ENCODE measurements at regions not wholly inside any gene's neighbourhood (a gene's known extent, or its start where the extent isn't known, plus 50 kb on each side); places are given as distances from the start of the nearest gene placed in this dataset.
A peak's percentile ranks its signal among the peaks of the same experiment; 100 is the strongest.

DNA sequence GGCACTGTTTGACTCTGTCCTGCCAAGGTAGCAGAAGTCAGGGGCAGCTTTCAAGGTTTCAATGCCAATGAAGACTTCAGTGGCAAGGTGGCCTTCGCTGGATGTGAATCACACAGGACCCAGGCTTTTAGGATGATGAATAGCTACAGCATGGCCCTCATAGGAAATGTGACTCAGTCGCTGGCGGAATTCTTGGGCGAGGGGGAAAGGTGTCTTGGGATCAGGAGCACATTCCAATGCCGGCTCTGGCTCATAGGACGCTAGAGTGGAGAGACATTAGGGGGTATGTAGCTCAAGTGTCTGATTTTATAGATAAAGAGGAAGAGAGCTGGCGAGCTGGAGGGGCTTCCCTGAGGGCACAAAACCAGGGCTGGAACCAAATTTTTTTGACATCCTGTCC, 68.6 kb downstream of the SMIM21 start:
- no peak for DNase-seq

DNA sequence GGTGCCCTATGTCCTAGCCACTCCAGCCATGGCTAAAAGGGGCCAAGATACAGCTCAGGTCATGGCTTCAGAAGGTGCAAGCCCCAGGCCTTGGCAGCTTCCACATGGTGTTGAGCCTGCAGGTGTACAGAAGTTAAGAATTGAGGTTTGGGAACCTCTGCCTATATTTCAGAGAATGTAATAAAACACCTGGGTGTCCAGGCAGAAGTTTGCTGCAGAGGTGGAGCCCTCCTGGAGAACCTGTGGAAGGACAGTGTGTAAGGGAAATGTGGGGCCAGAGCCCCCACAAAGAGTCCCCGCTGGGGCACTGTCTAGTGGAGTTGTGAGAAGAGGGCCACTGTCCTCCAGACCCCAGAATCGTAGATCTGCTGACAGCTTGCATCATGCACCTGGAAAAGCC, 74.1 kb downstream of the SMIM21 start:
- DNase-seq = no peak

DNA sequence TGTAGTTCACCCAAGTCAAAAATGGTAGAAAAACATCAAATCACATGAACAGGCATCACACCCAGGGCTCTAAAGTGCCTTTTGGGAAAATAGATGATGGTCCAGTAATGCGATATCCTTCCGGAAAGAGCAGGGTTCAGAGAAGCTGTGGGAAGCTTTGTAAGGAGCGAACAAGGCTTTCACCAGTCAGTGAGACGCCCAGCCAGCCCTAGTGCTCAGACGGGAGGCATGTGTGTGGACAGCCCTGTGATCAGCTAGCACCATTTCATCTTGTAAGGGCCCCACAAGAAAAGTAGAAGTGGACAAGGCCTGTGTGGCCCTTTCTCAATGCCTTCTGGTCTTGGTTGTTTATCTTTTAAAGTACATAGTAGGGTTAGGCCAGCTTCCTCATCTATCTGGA, 76.1 kb downstream of the SMIM21 start:
- DNase-seq = no peak

- DNase-seq = peak; percentile 59
These were observed 76.6 kb downstream of the SMIM21 start for GRCh38 chr18:75350857-75351256.

GRCh38 chr18:75350512-75350839, 77.0 kb downstream of the SMIM21 start:
- DNase-seq = peak; percentile 90

- no peak for DNase-seq
These were observed 77.6 kb downstream of the SMIM21 start for GRCh38 chr18:75349668-75350511.

DNA sequence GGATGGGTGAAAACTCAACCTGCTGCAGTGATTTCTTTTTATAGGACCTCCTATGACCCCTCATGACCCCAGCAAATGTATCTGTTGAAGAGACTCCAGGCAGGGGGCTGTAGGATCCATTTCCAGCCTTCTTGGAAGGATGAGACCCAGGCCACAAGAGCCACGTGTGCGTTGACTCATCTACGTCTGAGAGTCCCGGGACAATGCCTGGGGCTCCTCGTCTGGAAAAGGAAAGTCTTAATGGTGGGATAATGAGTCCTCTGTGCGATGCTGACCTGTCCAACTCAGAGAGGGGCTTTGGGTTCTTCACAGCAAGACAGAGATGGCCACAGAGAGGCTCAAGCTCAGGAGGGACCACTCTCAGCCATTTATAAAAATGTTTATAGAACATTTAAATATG, 80.8 kb downstream of the SMIM21 start:
- DNase-seq = no peak

DNA sequence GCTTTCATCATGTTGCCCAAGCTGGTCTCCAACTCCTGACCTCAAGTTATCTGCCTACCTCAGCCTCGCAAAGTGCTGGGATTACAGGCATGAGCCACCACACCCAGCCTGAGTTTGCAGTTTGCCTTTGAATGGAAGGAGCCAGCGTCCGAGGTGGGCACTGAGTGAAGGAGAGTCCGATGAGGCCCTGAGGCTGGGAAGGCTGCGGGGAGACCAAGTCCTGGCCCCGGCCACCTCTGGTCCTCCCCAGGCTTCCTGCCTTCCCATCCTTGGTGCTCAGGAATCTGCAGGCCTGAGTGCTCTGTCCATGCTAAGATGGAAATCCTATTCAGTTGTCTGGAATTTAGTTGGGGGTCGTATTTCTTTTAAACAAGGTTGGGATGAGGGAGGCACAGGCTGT, 82.9 kb downstream of the SMIM21 start:
- DNase-seq = no peak

- no peak for DNase-seq
These were observed 83.3 kb downstream of the SMIM21 start for GRCh38 chr18:75344161-75344560.

GRCh38 chr18:75343389-75343788, 84.1 kb downstream of the SMIM21 start:
- no peak for DNase-seq

DNA sequence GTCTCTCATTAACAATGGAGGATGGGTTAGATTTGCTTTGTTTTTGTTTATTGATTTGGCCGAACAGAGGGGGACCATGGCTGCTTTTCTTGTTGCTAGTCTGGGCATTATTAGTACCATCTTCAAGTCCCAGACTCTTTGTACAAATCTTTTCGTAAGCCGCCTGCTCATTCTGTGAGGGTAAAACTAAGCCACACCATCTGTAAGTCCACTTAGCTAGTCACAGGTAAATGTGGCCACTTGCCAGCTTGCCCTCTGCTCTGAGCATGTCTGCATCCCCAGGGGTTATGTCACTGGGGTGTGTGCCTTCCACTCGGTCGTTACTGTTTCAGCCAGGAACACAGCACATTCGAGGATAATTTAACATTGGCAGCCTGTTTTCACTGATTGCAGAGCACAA, 85.6 kb downstream of the SMIM21 start:
- no peak for DNase-seq

GRCh38 chr18:75341267-75341666, 86.2 kb downstream of the SMIM21 start:
- DNase-seq = no peak

DNA sequence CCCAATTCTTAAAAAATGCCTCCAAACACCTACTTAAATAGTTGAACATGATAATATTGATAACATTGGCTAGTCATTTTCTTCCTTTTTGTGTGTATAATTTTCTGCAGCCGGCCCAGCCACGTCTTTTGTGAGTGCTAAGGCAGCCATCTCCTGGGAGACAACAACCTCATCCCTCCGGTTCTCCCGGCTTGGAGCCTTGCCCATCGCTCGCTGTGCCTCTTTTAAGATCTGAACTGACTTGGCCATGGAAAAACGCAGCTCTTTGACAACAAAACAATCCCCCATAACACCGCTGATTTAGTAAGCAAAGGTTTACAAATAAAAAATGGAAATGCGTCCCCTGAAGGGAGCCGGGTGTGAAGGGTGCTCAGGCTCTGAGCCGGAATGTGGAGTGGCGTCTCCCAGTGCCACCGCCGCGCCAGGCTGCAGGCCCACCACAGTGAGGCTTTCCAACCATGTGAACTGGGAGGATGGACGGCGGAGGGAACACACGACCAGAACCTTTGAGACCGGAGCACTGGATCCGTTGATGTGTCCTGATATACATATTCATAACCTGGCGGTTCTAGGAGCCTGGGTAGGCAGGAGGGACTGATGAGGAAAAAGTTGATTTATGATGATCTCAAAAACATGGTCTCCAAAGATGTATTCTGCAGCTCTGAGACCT, 87.4 kb downstream of the SMIM21 start:
- DNase-seq = no peak

All from NCI-H748 treated with DMSO at 0.1 percent for 48 hours (cell line).